IgD-negative memory B cell (primary cell): ENCODE measurements at regions not wholly inside any gene's neighbourhood (a gene's known extent, or its start where the extent isn't known, plus 50 kb on each side); places are given as distances from the start of the nearest gene placed in this dataset.

Experiments used
- H3K27ac Mint-ChIP-seq, 3 donors: one replicate each; pipeline ENCODE4 v1.8.0; 2020 to 2022; ENCODE audit warnings: mild to moderate bottlenecking in 3 of 3, mixed read lengths in 3 of 3, moderate library complexity in 1 of 3
- H3K27me3 Mint-ChIP-seq: one replicate; pipeline ENCODE4 v1.8.0; 2021; ENCODE audit warnings: mixed read lengths
- H3K36me3 Mint-ChIP-seq: one replicate; pipeline ENCODE4 v1.8.0; 2020; ENCODE audit warnings: mild to moderate bottlenecking, mixed read lengths
- H3K4me1 Mint-ChIP-seq, 3 donors: one replicate each; pipeline ENCODE4 v1.8.0; 2020 to 2022; ENCODE audit warnings: mixed read lengths in 3 of 3, mild to moderate bottlenecking in 1 of 3
- H3K4me3 Mint-ChIP-seq, 4 donors: one replicate each; pipeline ENCODE4 v1.8.0; 2020 to 2022; ENCODE audit warnings: mild to moderate bottlenecking in 4 of 4, mixed read lengths in 4 of 4, moderate library complexity in 3 of 4
- H3K9me3 Mint-ChIP-seq, 3 donors: one replicate each; pipeline ENCODE4 v1.8.0; 2020 to 2021; ENCODE audit warnings: mixed read lengths in 3 of 3, mild to moderate bottlenecking in 1 of 3

- Mint-ChIP-seq H3K36me3 (no peaks in the 10 kb centered on the region), H3K27ac (no peak overlapping the region), H3K4me3 (no peak overlapping the region), H3K4me1 (no peaks in the 10 kb centered on the region), H3K9me3 (peaks cover 8 to 14% (median 12%) of the 10 kb centered on the region in 3 donors), H3K27me3 (peaks cover 6% of the 10 kb centered on the region)
These were observed 229.4 kb downstream of the PTPRU start for GRCh38 chr1:29465755-29466154.

GRCh38 chr1:29462096-29462495 lies 225.8 kb downstream of the PTPRU start:
- Mint-ChIP-seq H3K36me3 (no peaks in the 10 kb centered on the region), H3K4me1 (no peaks in the 10 kb centered on the region), H3K27me3 (peaks cover 3% of the 10 kb centered on the region), H3K9me3 (peaks cover 8 to 16% (median 13%) of the 10 kb centered on the region in 3 donors), H3K27ac (peak overlapping the region in 1 of 3 donors; percentile 35), H3K4me3 (peak overlapping the region in 1 of 4 donors; percentile 52)

- Mint-ChIP-seq H3K27me3 (peaks cover 3% of the 10 kb centered on the region), H3K36me3 (no peaks in the 10 kb centered on the region), H3K27ac (no peak overlapping the region), H3K4me3 (no peak overlapping the region), H3K9me3 (peaks cover 6 to 22% (median 12%) of the 10 kb centered on the region in 3 donors), H3K4me1 (no peaks in the 10 kb centered on the region)
These were observed 224.9 kb downstream of the PTPRU start for GRCh38 chr1:29461115-29461739.

GRCh38 chr1:29460694-29461093 lies 224.4 kb downstream of the PTPRU start:
- Mint-ChIP-seq H3K27me3 (peaks cover 3% of the 10 kb centered on the region), H3K36me3 (no peaks in the 10 kb centered on the region), H3K9me3 (peaks cover 6 to 27% (median 15%) of the 10 kb centered on the region in 3 donors), H3K4me1 (no peaks in the 10 kb centered on the region), H3K4me3 (no peak overlapping the region), H3K27ac (no peak overlapping the region)

GRCh38 chr1:29460041-29460610 lies 223.8 kb downstream of the PTPRU start:
- H3K36me3 Mint-ChIP-seq: no peaks in the 10 kb centered on the region
- no peak overlapping the region for H3K27ac Mint-ChIP-seq
- peaks cover 2% of the 10 kb centered on the region for H3K27me3 Mint-ChIP-seq
- peaks cover 4 to 27% (median 15%) of the 10 kb centered on the region in 3 donors for H3K9me3 Mint-ChIP-seq
- H3K4me3 Mint-ChIP-seq: peak overlapping the region in 1 of 4 donors; percentile 23
- H3K4me1 Mint-ChIP-seq: no peaks in the 10 kb centered on the region

GRCh38 chr1:29459620-29459945 lies 223.3 kb downstream of the PTPRU start:
- no peaks in the 10 kb centered on the region for H3K4me1 Mint-ChIP-seq
- H3K27me3 Mint-ChIP-seq: peaks cover 1% of the 10 kb centered on the region
- H3K9me3 Mint-ChIP-seq: peaks cover 3 to 24% (median 13%) of the 10 kb centered on the region in 3 donors
- H3K36me3 Mint-ChIP-seq: no peaks in the 10 kb centered on the region
- H3K4me3 Mint-ChIP-seq: no peak overlapping the region
- no peak overlapping the region for H3K27ac Mint-ChIP-seq

GRCh38 chr1:29458737-29459619 lies 222.7 kb downstream of the PTPRU start:
- H3K36me3 Mint-ChIP-seq: no peaks in the 10 kb centered on the region
- H3K27me3 Mint-ChIP-seq: peaks cover 1% of the 10 kb centered on the region
- peaks cover 3 to 17% (median 13%) of the 10 kb centered on the region in 3 donors for H3K9me3 Mint-ChIP-seq
- no peak overlapping the region for H3K4me3 Mint-ChIP-seq
- no peaks in the 10 kb centered on the region for H3K4me1 Mint-ChIP-seq
- no peak overlapping the region for H3K27ac Mint-ChIP-seq

GRCh38 chr1:29457496-29458368 lies 221.4 kb downstream of the PTPRU start:
- H3K27me3 Mint-ChIP-seq: peaks cover 1% of the 10 kb centered on the region
- H3K9me3 Mint-ChIP-seq: peaks cover 0 to 17% (median 8%) of the 10 kb centered on the region in 3 donors
- H3K27ac Mint-ChIP-seq: no peak overlapping the region
- no peaks in the 10 kb centered on the region for H3K36me3 Mint-ChIP-seq
- H3K4me3 Mint-ChIP-seq: no peak overlapping the region
- no peaks in the 10 kb centered on the region for H3K4me1 Mint-ChIP-seq

GRCh38 chr1:29456685-29457435 lies 220.5 kb downstream of the PTPRU start:
- peaks cover 0 to 17% (median 8%) of the 10 kb centered on the region in 3 donors for H3K9me3 Mint-ChIP-seq
- H3K27ac Mint-ChIP-seq: no peak overlapping the region
- H3K4me3 Mint-ChIP-seq: no peak overlapping the region

GRCh38 chr1:29455781-29456180 lies 219.5 kb downstream of the PTPRU start:
- Mint-ChIP-seq H3K4me1 (no peaks in the 10 kb centered on the region), H3K36me3 (no peaks in the 10 kb centered on the region), H3K4me3 (no peak overlapping the region), H3K9me3 (peaks cover 0 to 17% (median 8%) of the 10 kb centered on the region in 3 donors), H3K27ac (no peak overlapping the region), H3K27me3 (peaks cover 4% of the 10 kb centered on the region)

More at GRCh38 chr1:29456685-29457435, 220.5 kb downstream of the PTPRU start:
- Mint-ChIP-seq H3K36me3 (no peaks in the 10 kb centered on the region), H3K27me3 (peaks cover 1% of the 10 kb centered on the region), H3K4me1 (no peaks in the 10 kb centered on the region)

- H3K27me3 Mint-ChIP-seq: peaks cover 4% of the 10 kb centered on the region
- no peak overlapping the region for H3K27ac Mint-ChIP-seq
- H3K4me3 Mint-ChIP-seq: no peak overlapping the region
These were observed 218.5 kb downstream of the PTPRU start for GRCh38 chr1:29454616-29455380.

GRCh38 chr1:29453502-29454240 lies 217.3 kb downstream of the PTPRU start:
- H3K27me3 Mint-ChIP-seq: peaks cover 4% of the 10 kb centered on the region
- no peak overlapping the region for H3K4me3 Mint-ChIP-seq
- H3K27ac Mint-ChIP-seq: no peak overlapping the region
- H3K4me1 Mint-ChIP-seq: no peaks in the 10 kb centered on the region
- H3K9me3 Mint-ChIP-seq: peaks cover 0 to 17% (median 8%) of the 10 kb centered on the region in 3 donors
- no peaks in the 10 kb centered on the region for H3K36me3 Mint-ChIP-seq

More at GRCh38 chr1:29454616-29455380, 218.5 kb downstream of the PTPRU start:
- H3K36me3 Mint-ChIP-seq: no peaks in the 10 kb centered on the region
- peaks cover 0 to 17% (median 8%) of the 10 kb centered on the region in 3 donors for H3K9me3 Mint-ChIP-seq
- H3K4me1 Mint-ChIP-seq: no peaks in the 10 kb centered on the region
